H7 (cell line): ENCODE measurements at regions not wholly inside any gene's neighbourhood (a gene's known extent, or its start where the extent isn't known, plus 50 kb on each side); places are given as distances from the start of the nearest gene placed in this dataset.
"Not testable (repeated sequence)": the region's sequence is repeated elsewhere in the genome, so short reads cannot be mapped to it uniquely, and the experiment has no call there.

Experiments used
- DNase-seq: peaks from one replicate; pipeline ENCODE4 v3.0.0; 2012
- H3K27me3 ChIP-seq: 2 replicates; pipeline ENCODE4 v1.6.0; 2011; ENCODE audit warnings: mild to moderate bottlenecking, low read length; ENCODE audit not compliant: control insufficient read depth, insufficient read depth
- H3K36me3 ChIP-seq: replicated peaks from 2 replicates; pipeline ENCODE4 v1.5.1; 2011; ENCODE audit warnings: low read length; ENCODE audit not compliant: control insufficient read depth, insufficient read depth
- H3K4me3 ChIP-seq: 2 replicates; pipeline ENCODE4 v1.5.1; 2011; ENCODE audit warnings: low read depth, mild to moderate bottlenecking, control low read depth, low read length, moderate library complexity; ENCODE audit not compliant: insufficient read depth

- Histone ChIP-seq H3K27me3 (no peaks in the 10 kb centered on the region), H3K36me3 (no peaks in the 10 kb centered on the region), H3K4me3 (no peak overlapping the region)
- no peak for DNase-seq
Observed at GRCh38 chr15:38746211-38746610, 181.6 kb upstream of the RASGRP1 start.

GRCh38 chr15:38748710-38749109 lies 184.1 kb upstream of the RASGRP1 start:
- no peaks in the 10 kb centered on the region for H3K36me3 ChIP-seq
- no peak for DNase-seq
- H3K27me3 ChIP-seq = no peaks in the 10 kb centered on the region
- no peak overlapping the region for H3K4me3 ChIP-seq

GRCh38 chr15:38750786-38751185 lies 186.2 kb upstream of the RASGRP1 start:
- Histone ChIP-seq H3K27me3 (no peaks in the 10 kb centered on the region), H3K36me3 (no peaks in the 10 kb centered on the region), H3K4me3 (no peak overlapping the region)
- DNase-seq = no peak

- H3K27me3 ChIP-seq = no peaks in the 10 kb centered on the region
- no peak overlapping the region for H3K4me3 ChIP-seq
- H3K36me3 ChIP-seq = no peaks in the 10 kb centered on the region
- no peak for DNase-seq
Observed at GRCh38 chr15:38755718-38756117, 191.1 kb upstream of the RASGRP1 start.

GRCh38 chr15:38756441-38756840 lies 191.8 kb upstream of the RASGRP1 start:
- Histone ChIP-seq H3K4me3 (no peak overlapping the region), H3K36me3 (no peaks in the 10 kb centered on the region), H3K27me3 (no peaks in the 10 kb centered on the region)
- DNase-seq = no peak

- H3K36me3 ChIP-seq = no peaks in the 10 kb centered on the region
- H3K27me3 ChIP-seq = no peaks in the 10 kb centered on the region
- DNase-seq = no peak
- no peak overlapping the region for H3K4me3 ChIP-seq
Observed at GRCh38 chr15:38758043-38758442, 193.4 kb upstream of the RASGRP1 start.

GRCh38 chr15:38761681-38762080 lies 197.1 kb upstream of the RASGRP1 start:
- no peaks in the 10 kb centered on the region for H3K36me3 ChIP-seq
- H3K4me3 ChIP-seq = no peak overlapping the region
- DNase-seq = no peak
- no peaks in the 10 kb centered on the region for H3K27me3 ChIP-seq

GRCh38 chr15:38768970-38769369 lies 204.4 kb upstream of the RASGRP1 start:
- H3K36me3 ChIP-seq = no peaks in the 10 kb centered on the region
- no peak overlapping the region for H3K4me3 ChIP-seq
- no peaks in the 10 kb centered on the region for H3K27me3 ChIP-seq
- DNase-seq = peak; percentile 18

GRCh38 chr15:38769492-38769891 lies 204.9 kb upstream of the RASGRP1 start:
- Histone ChIP-seq H3K36me3 (no peaks in the 10 kb centered on the region), H3K4me3 (no peak overlapping the region), H3K27me3 (no peaks in the 10 kb centered on the region)
- no peak for DNase-seq

- not testable (repeated sequence) for H3K27me3 ChIP-seq, DNase-seq, H3K36me3 ChIP-seq, H3K4me3 ChIP-seq
Observed at GRCh38 chr15:38774076-38774475, 209.5 kb upstream of the RASGRP1 start.

GRCh38 chr15:38781196-38781595 lies 216.6 kb upstream of the RASGRP1 start:
- Histone ChIP-seq H3K4me3 (no peak overlapping the region), H3K36me3 (no peaks in the 10 kb centered on the region), H3K27me3 (no peaks in the 10 kb centered on the region)
- no peak for DNase-seq

- DNase-seq = no peak
- no peaks in the 10 kb centered on the region for H3K27me3 ChIP-seq
- no peaks in the 10 kb centered on the region for H3K36me3 ChIP-seq
Observed at GRCh38 chr15:38782156-38782555, 217.5 kb upstream of the RASGRP1 start.

GRCh38 chr15:38788918-38789317 lies 224.3 kb upstream of the RASGRP1 start:
- DNase-seq = no peak
- no peaks in the 10 kb centered on the region for H3K36me3 ChIP-seq
- no peaks in the 10 kb centered on the region for H3K27me3 ChIP-seq
- no peak overlapping the region for H3K4me3 ChIP-seq

More at GRCh38 chr15:38782156-38782555, 217.5 kb upstream of the RASGRP1 start:
- H3K4me3 ChIP-seq = no peak overlapping the region

GRCh38 chr15:38789566-38789965 lies 225.0 kb upstream of the RASGRP1 start:
- DNase-seq = no peak
- Histone ChIP-seq H3K4me3 (no peak overlapping the region), H3K27me3 (no peaks in the 10 kb centered on the region), H3K36me3 (no peaks in the 10 kb centered on the region)

GRCh38 chr15:38793206-38793810 lies 228.7 kb upstream of the RASGRP1 start:
- DNase-seq = no peak

More at GRCh38 chr15:38793206-38793810, 228.7 kb upstream of the RASGRP1 start:
- Histone ChIP-seq H3K27me3 (no peaks in the 10 kb centered on the region), H3K36me3 (no peaks in the 10 kb centered on the region), H3K4me3 (no peak overlapping the region)
